ENCODE measurements at regions not wholly inside any gene's neighbourhood (a gene's known extent, or its start where the extent isn't known, plus 50 kb on each side); places are given as distances from the start of the nearest gene placed in this dataset.

- no peak for TF ChIP-seq CTCF (IDR thresholded peaks at IDR 0.05)
- no peak for TF ChIP-seq POLR2A (IDR thresholded peaks at IDR 0.05)
Observed at GRCh38 chr4:165787516-165788274, 85.3 kb upstream of the TLL1 start.
